Esophagus squamous epithelium (tissue), 5 donors: ENCODE measurements at regions not wholly inside any gene's neighbourhood (a gene's known extent, or its start where the extent isn't known, plus 50 kb on each side); places are given as distances from the start of the nearest gene placed in this dataset.

Source experiments
- DNase-seq: peaks from one replicate; lab custom pipeline; 2025; lab: John Stamatoyannopoulos, UW
- H3K27ac ChIP-seq, 4 donors: fragments of 200-600 bp; sonication (generic); one replicate each; pipeline ENCODE4 v1.5.1; 2016 to 2019; ENCODE audit warnings: mild to moderate bottlenecking in 1 of 4
- H3K27me3 ChIP-seq, 4 donors: fragments of 200-600 bp; sonication (generic); 1 replicate in 3 of 4; 2 replicates in 1 of 4; pipeline versions ENCODE4 v1.5.1 to v1.6.0; 2017 to 2021; ENCODE audit warnings: antibody characterized with exemption in 1 of 4
- H3K36me3 ChIP-seq, 3 donors: fragments of 200-600 bp; sonication (generic); one replicate each; pipeline ENCODE4 v1.5.1; 2016 to 2019
- H3K4me1 ChIP-seq, 3 donors: fragments of 200-600 bp; sonication (generic); one replicate each; pipeline ENCODE4 v1.5.1; 2017 to 2019
- H3K4me3 ChIP-seq, 4 donors: fragments of 200-600 bp; sonication (generic); 1 replicate in 3 of 4; 2 replicates in 1 of 4; pipeline ENCODE4 v1.5.1; 2016 to 2019; ENCODE audit warnings: mild to moderate bottlenecking in 2 of 4, moderate library complexity in 1 of 4
- H3K9me3 ChIP-seq, 3 donors: fragments of 200-600 bp; sonication (generic); one replicate each; pipeline ENCODE4 v1.5.1; 2016 to 2019
- POLR2A ChIP-seq, 4 donors: fragments of 450-650 bp; IDR thresholded peaks; one replicate each; pipeline ENCODE4 v1.6.1; 2017; ENCODE audit warnings: antibody characterized with exemption in 4 of 4, mild to moderate bottlenecking in 4 of 4, moderate library complexity in 3 of 4
- WGBS, 2 donors: methylation state at CpG; one replicate each; pipeline ENCODE4 v1.1.5; 2018; 5-methylcytosine and 5-hydroxymethylcytosine counted together
- intact Hi-C: fragments of 100-400 bp; cut with DNase I; formaldehyde crosslinking; loops from one replicate; pipeline ENCODE4 v1.15.0; 2022
- small RNA-seq, 4 donors: library from RNA; depleted of rRNA; stranded (forward); fragments of <200 nt; gene quantifications; one replicate each; pipeline ENCODE3, GENCODE V24; 2016
- TF ChIP-seq, protein P1 (sequence below), 6 experiments: fragments of 450-650 bp in 4 of 6; fragments of 200-600 bp in 2 of 6; sonication (generic) in 2 of 6; IDR thresholded peaks; one replicate each; pipeline ENCODE4 v1.5.1; 2016 to 2019; ENCODE audit warnings: antibody characterized with exemption in 6 of 6, mild to moderate bottlenecking in 4 of 6, moderate library complexity in 4 of 6
- donor health status: DM: yes; HTN: yes; CAD: no.

GRCh38 chr1:227372726-227373130, 54.4 kb upstream of the CDC42BPA start:
- Histone ChIP-seq H3K4me3 (no peak overlapping the region), H3K9me3 (no peaks in the 10 kb centered on the region), H3K27ac (no peak overlapping the region), H3K27me3 (no peaks in the 10 kb centered on the region), H3K4me1 (no peaks in the 10 kb centered on the region), H3K36me3 (no peaks in the 10 kb centered on the region)
- no peak for DNase-seq
- WGBS, 2 donors: 67 to 71% methylated on average over 1 of the region's 1 CpG
- TF ChIP-seq, protein P1, sequence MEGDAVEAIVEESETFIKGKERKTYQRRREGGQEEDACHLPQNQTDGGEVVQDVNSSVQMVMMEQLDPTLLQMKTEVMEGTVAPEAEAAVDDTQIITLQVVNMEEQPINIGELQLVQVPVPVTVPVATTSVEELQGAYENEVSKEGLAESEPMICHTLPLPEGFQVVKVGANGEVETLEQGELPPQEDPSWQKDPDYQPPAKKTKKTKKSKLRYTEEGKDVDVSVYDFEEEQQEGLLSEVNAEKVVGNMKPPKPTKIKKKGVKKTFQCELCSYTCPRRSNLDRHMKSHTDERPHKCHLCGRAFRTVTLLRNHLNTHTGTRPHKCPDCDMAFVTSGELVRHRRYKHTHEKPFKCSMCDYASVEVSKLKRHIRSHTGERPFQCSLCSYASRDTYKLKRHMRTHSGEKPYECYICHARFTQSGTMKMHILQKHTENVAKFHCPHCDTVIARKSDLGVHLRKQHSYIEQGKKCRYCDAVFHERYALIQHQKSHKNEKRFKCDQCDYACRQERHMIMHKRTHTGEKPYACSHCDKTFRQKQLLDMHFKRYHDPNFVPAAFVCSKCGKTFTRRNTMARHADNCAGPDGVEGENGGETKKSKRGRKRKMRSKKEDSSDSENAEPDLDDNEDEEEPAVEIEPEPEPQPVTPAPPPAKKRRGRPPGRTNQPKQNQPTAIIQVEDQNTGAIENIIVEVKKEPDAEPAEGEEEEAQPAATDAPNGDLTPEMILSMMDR (IDR thresholded peaks at IDR 0.05): no peak
- no peak for TF ChIP-seq POLR2A (IDR thresholded peaks at IDR 0.05)
- intact Hi-C loops: no loop called here

DNA sequence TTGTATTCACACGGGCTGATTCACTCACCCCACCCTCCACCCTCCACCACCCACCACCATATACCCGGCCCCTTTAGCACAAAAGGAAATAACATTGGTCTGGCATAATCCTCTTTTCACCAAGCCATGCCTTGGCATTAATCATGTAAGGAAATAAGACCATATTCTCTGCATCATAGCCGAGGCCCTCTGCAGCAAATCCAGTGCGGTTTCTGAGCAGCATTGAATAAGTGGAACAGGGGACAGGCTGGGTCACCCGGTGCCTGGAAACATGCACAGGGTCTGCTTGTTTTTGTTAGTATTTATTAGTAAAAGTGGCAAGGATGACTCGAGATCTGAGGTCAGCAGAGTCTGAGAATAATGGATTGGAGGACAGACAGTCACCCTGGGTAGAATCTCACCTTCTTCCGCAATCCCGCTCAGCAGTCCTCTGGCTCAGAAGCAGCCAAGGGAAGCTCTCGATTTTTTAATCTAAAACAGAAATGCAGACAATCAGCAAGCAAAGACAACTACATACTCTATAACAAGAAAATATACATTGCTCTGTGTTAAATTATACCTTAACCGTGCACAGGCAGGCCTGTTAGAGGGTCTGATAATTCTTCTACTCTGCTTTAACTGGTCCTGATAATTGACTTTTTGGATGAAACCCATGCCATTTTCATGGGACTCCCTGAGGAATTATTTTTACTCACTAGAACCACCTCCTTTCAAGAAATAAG, 52.4 kb upstream of the CDC42BPA start:
- no peak for TF ChIP-seq POLR2A (IDR thresholded peaks at IDR 0.05)
- TF ChIP-seq, protein P1 (IDR thresholded peaks at IDR 0.05): no peak
- WGBS, 2 donors: 64 to 67% methylated on average over 10 of the region's 10 CpGs
- no peaks in the 10 kb centered on the region for H3K4me1 ChIP-seq
- intact Hi-C loops: no loop called here
- no peak overlapping the region for H3K27ac ChIP-seq
- no peak overlapping the region for H3K4me3 ChIP-seq
- no peaks in the 10 kb centered on the region for H3K27me3 ChIP-seq
- H3K36me3 ChIP-seq: no peaks in the 10 kb centered on the region
- no peak for DNase-seq
- H3K9me3 ChIP-seq: no peaks in the 10 kb centered on the region

- intact Hi-C loops: no loop called here
- 54 to 63% methylated on average over 6 of the region's 6 CpGs for WGBS, 2 donors
- H3K27me3 ChIP-seq: no peaks in the 10 kb centered on the region
- no peak overlapping the region for H3K4me3 ChIP-seq
- H3K4me1 ChIP-seq: no peaks in the 10 kb centered on the region
- H3K27ac ChIP-seq: no peak overlapping the region
- no peak for DNase-seq
- no peaks in the 10 kb centered on the region for H3K36me3 ChIP-seq
- no peak for TF ChIP-seq POLR2A (IDR thresholded peaks at IDR 0.05)
- TF ChIP-seq, protein P1 (IDR thresholded peaks at IDR 0.05): no peak
- H3K9me3 ChIP-seq: no peaks in the 10 kb centered on the region
Observed at GRCh38 chr1:227369102-227369760, 50.9 kb upstream of the CDC42BPA start.

Small RNAs in the stretch of these regions (small RNA-seq; reads per million reads assigned to genes)
- gene AL451054.2: 0 reads per million in 4 donors
- gene BTF3P9: 0 to 0.89 (median 0) reads per million in 4 donors
